ENCODE measurements at regions not wholly inside any gene's neighbourhood (a gene's known extent, or its start where the extent isn't known, plus 50 kb on each side); places are given as distances from the start of the nearest gene placed in this dataset.

DNA sequence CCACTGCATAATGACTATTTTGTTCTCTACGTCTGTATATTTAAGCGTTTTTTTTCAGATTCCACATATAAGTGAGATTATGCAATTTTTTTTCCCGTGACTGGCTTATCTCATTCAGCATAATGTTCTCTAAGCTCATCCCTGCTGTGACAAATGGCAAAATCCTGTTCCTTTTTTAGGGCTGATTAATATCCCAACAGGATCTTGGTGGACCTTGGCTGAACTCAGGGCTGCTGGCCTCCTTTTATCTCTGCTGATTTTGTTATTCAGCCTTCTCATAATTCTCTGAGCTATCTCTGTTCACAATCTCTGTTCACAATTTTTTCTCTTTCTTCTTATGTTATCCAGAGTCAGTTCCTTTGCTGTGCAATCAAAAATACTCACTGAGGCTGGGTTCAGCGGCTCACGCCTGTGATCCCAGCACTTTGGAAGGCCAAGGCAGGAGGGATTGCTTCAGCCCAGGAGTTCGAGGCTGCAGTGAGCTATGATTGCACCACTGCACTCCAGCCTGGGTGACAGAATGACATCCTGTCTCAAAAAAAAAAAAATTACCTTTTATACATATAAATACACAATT is 1035.9 kb upstream of the AUTS2 start:
- TF ChIP-seq, protein P1, sequence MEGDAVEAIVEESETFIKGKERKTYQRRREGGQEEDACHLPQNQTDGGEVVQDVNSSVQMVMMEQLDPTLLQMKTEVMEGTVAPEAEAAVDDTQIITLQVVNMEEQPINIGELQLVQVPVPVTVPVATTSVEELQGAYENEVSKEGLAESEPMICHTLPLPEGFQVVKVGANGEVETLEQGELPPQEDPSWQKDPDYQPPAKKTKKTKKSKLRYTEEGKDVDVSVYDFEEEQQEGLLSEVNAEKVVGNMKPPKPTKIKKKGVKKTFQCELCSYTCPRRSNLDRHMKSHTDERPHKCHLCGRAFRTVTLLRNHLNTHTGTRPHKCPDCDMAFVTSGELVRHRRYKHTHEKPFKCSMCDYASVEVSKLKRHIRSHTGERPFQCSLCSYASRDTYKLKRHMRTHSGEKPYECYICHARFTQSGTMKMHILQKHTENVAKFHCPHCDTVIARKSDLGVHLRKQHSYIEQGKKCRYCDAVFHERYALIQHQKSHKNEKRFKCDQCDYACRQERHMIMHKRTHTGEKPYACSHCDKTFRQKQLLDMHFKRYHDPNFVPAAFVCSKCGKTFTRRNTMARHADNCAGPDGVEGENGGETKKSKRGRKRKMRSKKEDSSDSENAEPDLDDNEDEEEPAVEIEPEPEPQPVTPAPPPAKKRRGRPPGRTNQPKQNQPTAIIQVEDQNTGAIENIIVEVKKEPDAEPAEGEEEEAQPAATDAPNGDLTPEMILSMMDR (IDR thresholded peaks at IDR 0.05): no peak
- TF ChIP-seq POLR2AphosphoS5 (IDR thresholded peaks at IDR 0.05) (no peak), EP300 (IDR thresholded peaks at IDR 0.05) (no peak), POLR2A (IDR thresholded peaks at IDR 0.05) (no peak)

Measured in gastroesophageal sphincter (tissue), 3 donors.